Loucy (cell line): ENCODE measurements at regions not wholly inside any gene's neighbourhood (a gene's known extent, or its start where the extent isn't known, plus 50 kb on each side); places are given as distances from the start of the nearest gene placed in this dataset.
A peak's percentile ranks its signal among the peaks of the same experiment; 100 is the strongest.

Experiments
- CTCF ChIP-seq: fragments of 200-600 bp; sonication (generic); conservative IDR thresholded peaks from 2 replicates; pipeline ENCODE4 v1.5.1; 2014; ENCODE audit warnings: mild to moderate bottlenecking, antibody characterized with exemption, low read length
- EZH2phosphoT487 ChIP-seq: fragments of 200-600 bp; IDR thresholded peaks from 2 replicates; pipeline ENCODE4 v1.6.1; 2018; ENCODE audit warnings: antibody characterized with exemption, mild to moderate bottlenecking, moderate library complexity, borderline replicate concordance

DNA sequence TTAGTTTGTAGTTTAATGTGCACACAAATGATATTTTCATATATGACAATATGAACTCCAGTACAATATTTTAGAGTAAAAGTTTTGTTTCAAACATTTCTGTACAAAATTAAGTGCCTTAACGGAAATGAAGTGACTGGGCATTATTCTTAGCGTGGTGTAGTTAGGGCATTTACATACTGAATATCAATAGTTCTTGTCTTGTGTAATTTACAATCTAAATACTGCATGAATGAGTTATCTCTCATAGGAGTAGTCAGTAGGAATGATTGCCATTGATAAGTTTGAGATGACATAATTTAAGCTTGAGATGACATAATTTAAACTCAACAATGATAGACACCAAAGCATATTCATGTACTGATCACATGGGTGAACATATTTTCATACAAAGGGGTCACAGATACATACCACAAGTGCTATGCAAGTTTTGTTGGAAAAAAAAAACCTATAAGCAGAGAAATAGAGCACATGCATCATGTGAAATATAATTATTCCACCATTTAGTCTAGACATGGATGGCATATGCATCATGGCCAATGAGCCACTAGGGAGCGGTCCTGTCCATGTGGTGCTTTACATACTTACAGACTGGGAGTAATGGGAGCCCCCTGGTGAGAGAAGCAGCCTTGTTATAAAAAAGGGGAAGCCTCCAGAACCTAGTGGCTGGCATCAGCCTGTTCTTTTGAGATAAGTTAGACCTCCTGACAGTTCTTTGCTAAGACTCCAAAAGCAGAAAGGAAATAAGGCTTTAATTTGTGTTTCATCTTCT lies 1523.9 kb downstream of the MAT2B start:
- TF ChIP-seq CTCF (peak; percentile 28; the same call in 1 of the 2 replicates), EZH2phosphoT487 (no peak)
